NCI-H128 (cell line): ENCODE measurements at regions not wholly inside any gene's neighbourhood (a gene's known extent, or its start where the extent isn't known, plus 50 kb on each side); places are given as distances from the start of the nearest gene placed in this dataset.

Experiments used
- DNase-seq: peaks from one replicate; lab custom pipeline; 2025; ENCODE audit not compliant: unreplicated experiment; lab: John Stamatoyannopoulos, UW

GRCh38 chr13:105121221-105121620 lies 1414.2 kb downstream of the EFNB2 start:
- DNase-seq, result no peak

GRCh38 chr13:105118426-105118985 lies 1417.0 kb downstream of the EFNB2 start:
- DNase-seq, result no peak

- DNase-seq, result no peak
These were observed 1418.5 kb downstream of the EFNB2 start for GRCh38 chr13:105116966-105117365.

- DNase-seq, result no peak
These were observed 1422.9 kb downstream of the EFNB2 start for GRCh38 chr13:105112561-105112960.

GRCh38 chr13:105107781-105108180 lies 1427.7 kb downstream of the EFNB2 start:
- DNase-seq, result no peak

GRCh38 chr13:105105471-105105870 lies 1430.0 kb downstream of the EFNB2 start:
- DNase-seq, result no peak

- no peak for DNase-seq
These were observed 1437.9 kb downstream of the EFNB2 start for GRCh38 chr13:105097521-105097920.

- DNase-seq, result no peak
These were observed 1445.4 kb downstream of the EFNB2 start for GRCh38 chr13:105089858-105090643.

GRCh38 chr13:105087945-105088344 lies 1447.5 kb downstream of the EFNB2 start:
- no peak for DNase-seq

- no peak for DNase-seq
These were observed 1450.5 kb downstream of the EFNB2 start for GRCh38 chr13:105084931-105085330.

- no peak for DNase-seq
These were observed 1451.5 kb downstream of the EFNB2 start for GRCh38 chr13:105083992-105084391.

GRCh38 chr13:105074755-105075154 lies 1460.7 kb downstream of the EFNB2 start:
- DNase-seq, result no peak

GRCh38 chr13:105073041-105073440 lies 1462.4 kb downstream of the EFNB2 start:
- no peak for DNase-seq

- DNase-seq, result no peak
These were observed 1465.0 kb downstream of the EFNB2 start for GRCh38 chr13:105070452-105070851.

GRCh38 chr13:105069106-105069505 lies 1466.4 kb downstream of the EFNB2 start:
- DNase-seq, result no peak

- no peak for DNase-seq
These were observed 1471.8 kb downstream of the EFNB2 start for GRCh38 chr13:105063676-105064075.

GRCh38 chr13:105059786-105060185 lies 1475.7 kb downstream of the EFNB2 start:
- no peak for DNase-seq

- DNase-seq, result no peak
These were observed 1476.9 kb downstream of the EFNB2 start for GRCh38 chr13:105058517-105058916.

GRCh38 chr13:105052711-105053110 lies 1482.8 kb downstream of the EFNB2 start:
- DNase-seq, result no peak

- DNase-seq, result no peak
These were observed 1484.8 kb downstream of the EFNB2 start for GRCh38 chr13:105050686-105051085.

GRCh38 chr13:105048677-105049076 lies 1486.8 kb downstream of the EFNB2 start:
- DNase-seq, result no peak

GRCh38 chr13:105047676-105048295 lies 1487.7 kb downstream of the EFNB2 start:
- DNase-seq, result no peak
